ENCODE measurements at regions not wholly inside any gene's neighbourhood (a gene's known extent, or its start where the extent isn't known, plus 50 kb on each side); places are given as distances from the start of the nearest gene placed in this dataset.

- H3K4me3 ChIP-seq (replicated peaks in 1 of 2; ENCODE audit: low read depth in 2 of 2, low read length in 2 of 2), result no peak overlapping the region
- no peak for TF ChIP-seq CTCF (IDR thresholded peaks at IDR 0.05; ENCODE audit: low read depth, low read length)
- DNase-seq (ENCODE audit: low read depth in 2 of 2), result no peak
Measured at GRCh38 chr4:14069886-14070285, 442.4 kb upstream of the BOD1L1 start.

- no peak for DNase-seq (ENCODE audit: low read depth in 2 of 2)
- no peak for TF ChIP-seq CTCF (IDR thresholded peaks at IDR 0.05; ENCODE audit: low read depth, low read length)
- H3K4me3 ChIP-seq (replicated peaks in 1 of 2; ENCODE audit: low read depth in 2 of 2, low read length in 2 of 2), result no peak overlapping the region
Measured at GRCh38 chr4:14070289-14070880, 442.9 kb upstream of the BOD1L1 start.

- TF ChIP-seq CTCF (IDR thresholded peaks at IDR 0.05; ENCODE audit: low read depth, low read length), result no peak
- H3K4me3 ChIP-seq (replicated peaks in 1 of 2; ENCODE audit: low read depth in 2 of 2, low read length in 2 of 2), result no peak overlapping the region
- no peak for DNase-seq (ENCODE audit: low read depth in 2 of 2)
Measured at GRCh38 chr4:14072506-14072905, 445.0 kb upstream of the BOD1L1 start.

DNA sequence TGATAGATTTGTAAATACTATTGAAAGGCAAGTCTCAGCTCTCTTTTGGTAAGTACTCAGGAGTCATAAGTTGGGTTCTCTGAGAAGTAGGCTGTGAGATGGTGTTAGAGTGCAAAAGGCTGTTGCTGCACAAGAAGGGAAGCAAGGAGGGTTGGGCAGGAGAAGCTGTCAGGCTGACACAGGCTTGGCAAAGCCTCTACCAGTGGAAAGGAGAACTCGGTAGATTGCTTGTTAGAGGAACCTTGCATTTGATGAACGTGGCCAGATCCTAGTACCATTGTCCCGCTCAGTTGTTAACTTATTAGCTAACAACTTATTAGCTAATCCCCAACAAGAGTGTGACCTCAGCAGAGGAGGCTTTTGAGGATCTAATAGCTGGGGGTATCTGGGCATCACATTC lies 449.3 kb upstream of the BOD1L1 start:
- no peak overlapping the region for H3K4me3 ChIP-seq (replicated peaks in 1 of 2; ENCODE audit: low read depth in 2 of 2, low read length in 2 of 2)
- no peak for DNase-seq (ENCODE audit: low read depth in 2 of 2)
- TF ChIP-seq CTCF (IDR thresholded peaks at IDR 0.05; ENCODE audit: low read depth, low read length), result no peak

DNA sequence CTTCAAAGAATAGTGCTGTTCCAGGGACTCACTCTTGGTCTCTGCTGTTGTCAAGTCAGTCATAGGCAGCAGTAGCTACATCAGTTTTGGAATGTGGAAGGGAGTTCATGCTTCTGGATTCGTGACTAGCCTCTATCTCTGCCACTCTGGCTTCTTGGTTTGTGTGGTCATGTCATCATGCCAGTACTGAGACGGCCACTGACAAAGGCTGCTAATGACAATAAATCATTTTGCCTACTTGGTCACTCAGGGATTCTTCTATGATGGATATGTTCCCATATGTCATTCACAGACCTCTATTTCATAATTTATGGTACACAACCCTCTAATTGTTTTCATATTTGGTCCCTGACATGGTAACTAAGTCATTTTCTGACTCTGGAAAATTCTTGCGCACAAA lies 450.8 kb upstream of the BOD1L1 start:
- H3K4me3 ChIP-seq (replicated peaks in 1 of 2; ENCODE audit: low read depth in 2 of 2, low read length in 2 of 2), result no peak overlapping the region
- no peak for TF ChIP-seq CTCF (IDR thresholded peaks at IDR 0.05; ENCODE audit: low read depth, low read length)
- DNase-seq (ENCODE audit: low read depth in 2 of 2), result no peak

DNA sequence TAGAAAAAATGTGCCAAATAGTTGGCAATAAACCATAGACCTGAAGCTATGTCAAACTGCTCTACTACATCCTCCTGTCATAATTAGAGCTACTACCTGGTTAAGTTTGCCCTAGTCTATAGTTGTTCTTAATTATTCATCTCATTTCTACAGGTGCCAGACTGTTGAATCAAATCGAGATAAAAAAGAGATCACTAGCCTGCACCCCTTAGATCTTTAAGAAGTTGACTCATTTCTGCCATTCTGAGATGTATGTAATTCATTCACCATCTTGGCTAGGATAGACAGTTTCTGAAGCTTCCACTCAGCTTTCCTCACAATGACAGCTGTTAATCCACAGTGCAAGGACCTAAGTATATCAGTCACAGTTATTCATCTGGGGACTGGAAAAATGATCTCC lies 452.1 kb upstream of the BOD1L1 start:
- no peak for DNase-seq (ENCODE audit: low read depth in 2 of 2)
- no peak for TF ChIP-seq CTCF (IDR thresholded peaks at IDR 0.05; ENCODE audit: low read depth, low read length)

GRCh38 chr4:14083150-14083549 lies 455.6 kb upstream of the BOD1L1 start:
- no peak overlapping the region for H3K4me3 ChIP-seq (replicated peaks in 1 of 2; ENCODE audit: low read depth in 2 of 2, low read length in 2 of 2)
- no peak for TF ChIP-seq CTCF (IDR thresholded peaks at IDR 0.05; ENCODE audit: low read depth, low read length)

More for the DNA sequence above, 452.1 kb upstream of the BOD1L1 start:
- no peak overlapping the region for H3K4me3 ChIP-seq (replicated peaks in 1 of 2; ENCODE audit: low read depth in 2 of 2, low read length in 2 of 2)

More at GRCh38 chr4:14083150-14083549, 455.6 kb upstream of the BOD1L1 start:
- no peak for DNase-seq (ENCODE audit: low read depth in 2 of 2)

All from cardiac fibroblast (primary cell).